Kidney glomerular epithelial cell (primary cell): ENCODE measurements at regions not wholly inside any gene's neighbourhood (a gene's known extent, or its start where the extent isn't known, plus 50 kb on each side); places are given as distances from the start of the nearest gene placed in this dataset.
"Not testable (repeated sequence)": the region's sequence is repeated elsewhere in the genome, so short reads cannot be mapped to it uniquely, and the experiment has no call there.

Experiments used
- DNase-seq: peaks from one replicate; lab custom pipeline; 2025; lab: John Stamatoyannopoulos, UW

- no peak for DNase-seq
Observed at GRCh38 chr15:70602834-70603560, 160.4 kb downstream of the UACA start.

GRCh38 chr15:70602281-70602680, 161.1 kb downstream of the UACA start:
- DNase-seq: no peak

- DNase-seq: no peak
Observed at GRCh38 chr15:70597945-70598344, 165.4 kb downstream of the UACA start.

- no peak for DNase-seq
Observed at GRCh38 chr15:70597056-70597603, 166.2 kb downstream of the UACA start.

- DNase-seq: peak; percentile 54
Observed at GRCh38 chr15:70596354-70597055, 166.9 kb downstream of the UACA start.

- DNase-seq: no peak
Observed at GRCh38 chr15:70593795-70594194, 169.6 kb downstream of the UACA start.

GRCh38 chr15:70589728-70590127, 173.6 kb downstream of the UACA start:
- no peak for DNase-seq

GRCh38 chr15:70589221-70589620, 174.1 kb downstream of the UACA start:
- DNase-seq: peak; percentile 64

- no peak for DNase-seq
Observed at GRCh38 chr15:70588613-70589012, 174.7 kb downstream of the UACA start.

- DNase-seq: no peak
Observed at GRCh38 chr15:70587896-70588567, 175.3 kb downstream of the UACA start.

- not testable (repeated sequence) for DNase-seq
Observed at GRCh38 chr15:70587012-70587634, 176.2 kb downstream of the UACA start.

GRCh38 chr15:70586241-70586640, 177.1 kb downstream of the UACA start:
- DNase-seq: no peak

- DNase-seq: no peak
Observed at GRCh38 chr15:70585707-70586034, 177.7 kb downstream of the UACA start.

GRCh38 chr15:70584838-70585706, 178.3 kb downstream of the UACA start:
- DNase-seq: no peak

- DNase-seq: no peak
Observed at GRCh38 chr15:70584441-70584837, 178.9 kb downstream of the UACA start.

GRCh38 chr15:70583006-70583405, 180.4 kb downstream of the UACA start:
- no peak for DNase-seq

GRCh38 chr15:70582143-70582945, 181.0 kb downstream of the UACA start:
- no peak for DNase-seq

GRCh38 chr15:70580958-70581357, 182.4 kb downstream of the UACA start:
- DNase-seq: no peak

GRCh38 chr15:70580286-70580685, 183.1 kb downstream of the UACA start:
- no peak for DNase-seq

- DNase-seq: no peak
Observed at GRCh38 chr15:70579766-70580165, 183.6 kb downstream of the UACA start.

GRCh38 chr15:70578196-70578595, 185.2 kb downstream of the UACA start:
- no peak for DNase-seq
